A673 (cell line): ENCODE measurements at regions not wholly inside any gene's neighbourhood (a gene's known extent, or its start where the extent isn't known, plus 50 kb on each side); places are given as distances from the start of the nearest gene placed in this dataset.

Experiments used
- EZH2 ChIP-seq: fragments of 200-600 bp; sonication (generic); IDR thresholded peaks from 2 replicates; pipeline ENCODE4 v1.6.1; 2017; ENCODE audit warnings: borderline replicate concordance, low read depth, mild to moderate bottlenecking, mixed read lengths, antibody characterized with exemption, low read length; ENCODE audit not compliant: poor library complexity, severe bottlenecking
- TF ChIP-seq, protein P1 (sequence below): fragments of 300-800, 200-600 bp; sonication (generic); conservative IDR thresholded peaks from 2 replicates; pipeline ENCODE4 v1.5.1; 2017; ENCODE audit warnings: low read depth, mild to moderate bottlenecking, antibody characterized with exemption, low read length, moderate library complexity, mixed read lengths

DNA sequence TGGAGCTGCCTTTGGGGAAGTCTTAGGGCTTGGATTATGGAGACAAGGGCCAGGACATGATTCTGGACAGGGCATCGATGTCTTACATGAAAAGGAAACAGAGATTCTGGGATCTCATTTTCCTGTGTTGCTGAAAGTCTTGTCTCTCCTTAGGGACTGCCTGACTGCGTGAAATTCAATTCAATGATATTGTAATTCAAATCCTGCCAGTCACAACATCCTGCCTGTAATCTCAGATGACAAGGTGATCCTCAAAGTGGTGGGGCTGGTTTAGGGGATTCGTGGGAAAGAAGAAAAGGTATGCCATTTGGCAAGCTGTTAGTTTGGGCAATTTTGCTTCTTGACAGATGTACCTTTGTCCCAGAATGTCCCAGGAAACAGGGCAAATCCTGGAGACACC is 129.1 kb downstream of the KBTBD8 start:
- TF ChIP-seq, protein P1, sequence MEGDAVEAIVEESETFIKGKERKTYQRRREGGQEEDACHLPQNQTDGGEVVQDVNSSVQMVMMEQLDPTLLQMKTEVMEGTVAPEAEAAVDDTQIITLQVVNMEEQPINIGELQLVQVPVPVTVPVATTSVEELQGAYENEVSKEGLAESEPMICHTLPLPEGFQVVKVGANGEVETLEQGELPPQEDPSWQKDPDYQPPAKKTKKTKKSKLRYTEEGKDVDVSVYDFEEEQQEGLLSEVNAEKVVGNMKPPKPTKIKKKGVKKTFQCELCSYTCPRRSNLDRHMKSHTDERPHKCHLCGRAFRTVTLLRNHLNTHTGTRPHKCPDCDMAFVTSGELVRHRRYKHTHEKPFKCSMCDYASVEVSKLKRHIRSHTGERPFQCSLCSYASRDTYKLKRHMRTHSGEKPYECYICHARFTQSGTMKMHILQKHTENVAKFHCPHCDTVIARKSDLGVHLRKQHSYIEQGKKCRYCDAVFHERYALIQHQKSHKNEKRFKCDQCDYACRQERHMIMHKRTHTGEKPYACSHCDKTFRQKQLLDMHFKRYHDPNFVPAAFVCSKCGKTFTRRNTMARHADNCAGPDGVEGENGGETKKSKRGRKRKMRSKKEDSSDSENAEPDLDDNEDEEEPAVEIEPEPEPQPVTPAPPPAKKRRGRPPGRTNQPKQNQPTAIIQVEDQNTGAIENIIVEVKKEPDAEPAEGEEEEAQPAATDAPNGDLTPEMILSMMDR = no peak
- TF ChIP-seq EZH2 = no peak
